RWPE1 (cell line): ENCODE measurements at regions not wholly inside any gene's neighbourhood (a gene's known extent, or its start where the extent isn't known, plus 50 kb on each side); places are given as distances from the start of the nearest gene placed in this dataset.

ENCODE experiments used
- CTCF ChIA-PET: fragments of 350-600 bp; sonication (Branson Sonifier 250); formaldehyde crosslinking; extraction: SDS; loops from one replicate; lab custom pipeline; 2021; lab: Yijun Ruan, JAX
- POLR2A ChIA-PET: fragments of 400-600 bp; formaldehyde crosslinking; extraction: SDS; loops from one replicate; lab custom pipeline; 2020; ENCODE audit warnings: antibody characterized with exemption; ENCODE audit not compliant: low non-redundant PET; lab: Yijun Ruan, JAX
- DNase-seq: peaks from one replicate; pipeline ENCODE4 v3.0.0; 2012; ENCODE audit warnings: low spot score
- H3K27ac ChIP-seq: fragments of 450-650 bp; 2 replicates; pipeline ENCODE4 v1.5.1; 2017
- TF ChIP-seq, protein P1 (sequence below): fragments of 450-650 bp; conservative IDR thresholded peaks from 2 replicates; pipeline ENCODE4 v1.5.1; 2017; ENCODE audit warnings: low read depth, mild to moderate bottlenecking

DNA sequence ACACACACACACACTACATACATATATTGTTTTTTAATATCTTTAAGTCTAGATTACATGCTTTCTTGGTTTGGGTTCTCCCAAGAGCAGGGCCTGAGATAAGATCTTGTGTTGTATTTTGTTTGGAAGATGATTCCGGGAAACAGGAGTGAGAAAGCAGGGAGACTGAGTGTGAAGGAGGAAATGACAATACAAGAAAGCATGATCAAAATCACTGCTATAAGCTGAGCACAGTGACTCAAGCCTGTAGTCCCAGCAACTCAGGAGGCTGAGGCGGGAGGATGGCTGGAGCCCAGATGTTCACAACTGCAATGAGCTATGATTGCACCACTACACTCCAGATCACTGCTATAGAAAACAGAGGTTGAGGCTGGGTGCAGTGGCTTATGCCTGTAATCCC is 267.6 kb downstream of the SKIDA1 start:
- TF ChIP-seq, protein P1, sequence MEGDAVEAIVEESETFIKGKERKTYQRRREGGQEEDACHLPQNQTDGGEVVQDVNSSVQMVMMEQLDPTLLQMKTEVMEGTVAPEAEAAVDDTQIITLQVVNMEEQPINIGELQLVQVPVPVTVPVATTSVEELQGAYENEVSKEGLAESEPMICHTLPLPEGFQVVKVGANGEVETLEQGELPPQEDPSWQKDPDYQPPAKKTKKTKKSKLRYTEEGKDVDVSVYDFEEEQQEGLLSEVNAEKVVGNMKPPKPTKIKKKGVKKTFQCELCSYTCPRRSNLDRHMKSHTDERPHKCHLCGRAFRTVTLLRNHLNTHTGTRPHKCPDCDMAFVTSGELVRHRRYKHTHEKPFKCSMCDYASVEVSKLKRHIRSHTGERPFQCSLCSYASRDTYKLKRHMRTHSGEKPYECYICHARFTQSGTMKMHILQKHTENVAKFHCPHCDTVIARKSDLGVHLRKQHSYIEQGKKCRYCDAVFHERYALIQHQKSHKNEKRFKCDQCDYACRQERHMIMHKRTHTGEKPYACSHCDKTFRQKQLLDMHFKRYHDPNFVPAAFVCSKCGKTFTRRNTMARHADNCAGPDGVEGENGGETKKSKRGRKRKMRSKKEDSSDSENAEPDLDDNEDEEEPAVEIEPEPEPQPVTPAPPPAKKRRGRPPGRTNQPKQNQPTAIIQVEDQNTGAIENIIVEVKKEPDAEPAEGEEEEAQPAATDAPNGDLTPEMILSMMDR = no peak
- ChIA-PET POLR2A (no interaction called here), CTCF (no interaction called here)
- H3K27ac ChIP-seq = no peak overlapping the region
- DNase-seq = no peak

DNA sequence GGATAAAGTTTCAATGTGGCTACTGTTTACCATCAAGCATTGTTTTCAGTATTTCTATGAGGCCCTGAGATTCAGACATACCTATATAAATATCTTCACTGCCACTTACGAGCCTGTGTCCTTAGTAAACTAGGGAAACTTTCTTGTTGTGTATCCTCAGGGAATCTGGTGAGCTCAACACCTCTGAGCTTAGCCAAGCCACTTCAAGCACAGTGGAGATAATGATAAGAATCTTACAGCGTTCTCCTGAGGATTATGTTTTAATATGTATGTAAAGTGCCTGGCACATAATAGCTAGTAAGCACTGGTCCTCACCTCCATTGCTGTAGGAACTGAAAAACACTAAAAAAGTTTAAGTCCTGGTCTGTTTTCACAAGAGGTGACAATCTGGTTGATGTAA is 268.3 kb downstream of the SKIDA1 start:
- POLR2A ChIA-PET = no interaction called here
- no peak for DNase-seq
- no peak overlapping the region for H3K27ac ChIP-seq
- TF ChIP-seq, protein P1 = no peak
- CTCF ChIA-PET = no interaction called here

DNA sequence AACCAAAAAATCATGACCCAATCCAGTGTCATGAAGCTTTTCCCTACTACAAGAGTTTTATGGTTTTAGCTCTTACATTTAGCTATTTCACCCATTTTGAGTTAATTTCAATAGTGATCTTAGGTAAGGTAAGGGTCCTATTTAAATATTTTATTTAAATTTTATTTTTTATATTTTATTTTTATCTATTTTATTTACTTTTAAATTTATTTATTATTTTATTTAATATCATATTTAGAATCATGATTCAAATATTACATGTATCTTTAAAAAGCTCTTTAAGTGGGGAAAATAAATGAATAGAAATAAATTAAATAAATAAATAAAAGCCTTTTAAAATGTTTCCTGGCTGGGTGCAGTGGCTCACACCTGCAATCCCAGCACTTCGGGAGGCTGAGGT is 276.0 kb downstream of the SKIDA1 start:
- H3K27ac ChIP-seq = no peak overlapping the region
- TF ChIP-seq, protein P1 = no peak
- no peak for DNase-seq
- ChIA-PET CTCF (interaction anchor here (0.6 to 1.0 kb wide), 2 partner anchors 8 to 31 kb away, joined by 3 to 9 read pairs; no protein-coding TSS in a partner anchor), POLR2A (no interaction called here)

DNA sequence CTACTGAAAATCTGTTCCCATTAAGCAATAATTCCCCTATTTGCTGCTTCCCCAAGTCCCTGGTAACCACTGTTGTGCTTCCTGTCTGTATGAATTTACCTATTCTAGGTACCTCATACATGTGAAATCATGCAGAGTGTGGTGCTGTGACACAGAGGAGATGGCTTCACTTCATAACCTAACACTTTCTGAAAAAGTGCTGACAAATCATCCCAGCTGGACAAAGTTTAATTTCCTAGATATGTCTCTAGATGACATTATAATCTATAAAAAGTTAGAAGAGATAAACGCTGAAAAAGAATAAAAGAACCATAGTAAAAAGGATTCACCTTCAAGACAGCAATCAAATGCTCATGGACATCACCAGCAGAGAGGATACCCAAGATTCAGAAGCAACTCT is 277.9 kb downstream of the SKIDA1 start:
- CTCF ChIA-PET = no interaction called here
- no peak for DNase-seq
- no peak overlapping the region for H3K27ac ChIP-seq
- POLR2A ChIA-PET = no interaction called here
- TF ChIP-seq, protein P1 = no peak

DNA sequence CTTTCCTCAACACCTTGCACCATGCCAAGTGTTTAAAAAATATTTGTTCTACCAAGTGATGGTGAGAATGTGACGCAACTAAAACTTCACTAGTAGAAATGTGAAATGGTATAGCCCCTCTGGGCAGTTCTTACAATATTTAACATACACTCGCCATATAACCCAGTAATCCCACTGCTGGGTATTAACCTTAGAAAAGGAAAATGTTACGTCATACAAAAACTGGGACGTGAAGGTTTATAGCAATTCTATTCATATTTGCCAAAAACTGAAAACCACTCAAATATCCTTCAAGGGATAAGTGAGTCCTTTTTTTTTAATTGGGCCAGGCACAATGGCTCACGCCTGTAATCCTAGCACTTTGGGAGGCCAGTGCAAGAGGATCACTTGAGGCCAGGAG is 279.3 kb downstream of the SKIDA1 start:
- no peak for DNase-seq
- CTCF ChIA-PET = no interaction called here
- TF ChIP-seq, protein P1 = no peak
- H3K27ac ChIP-seq = no peak overlapping the region
- POLR2A ChIA-PET = no interaction called here

DNA sequence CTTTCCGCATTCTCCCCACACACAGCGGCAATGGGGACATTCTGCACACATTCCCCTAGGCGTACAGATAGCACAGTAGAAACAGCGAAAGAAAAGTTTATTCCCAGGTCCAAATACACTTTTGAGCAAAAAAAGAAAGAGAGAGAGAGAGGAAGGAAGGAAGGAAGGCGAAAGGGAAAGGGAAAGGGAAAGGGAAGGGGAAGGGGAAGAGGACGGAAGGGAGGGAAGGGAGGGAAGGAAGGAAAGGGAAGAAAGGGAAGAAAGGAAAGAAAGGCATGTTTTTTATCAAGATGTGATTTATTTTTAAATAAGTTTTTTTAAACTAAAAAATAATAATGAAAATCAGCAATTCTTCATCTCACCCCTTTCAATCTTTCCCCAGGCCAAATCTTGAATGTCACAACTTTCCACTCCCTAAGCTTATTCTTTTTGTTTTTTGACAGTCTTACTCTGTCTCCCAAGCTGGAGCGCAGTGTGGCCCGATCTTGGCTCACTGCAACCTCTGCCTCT is 281.7 kb downstream of the SKIDA1 start:
- CTCF ChIA-PET = interaction anchor here (0.6 kb wide), 1 partner anchor 129 kb away, joined by 6 read pairs; no protein-coding TSS in a partner anchor
- POLR2A ChIA-PET = no interaction called here
- TF ChIP-seq, protein P1 = no peak
- no peak overlapping the region for H3K27ac ChIP-seq
- DNase-seq = no peak
